Left lung (tissue), 4 donors: ENCODE measurements at regions not wholly inside any gene's neighbourhood (a gene's known extent, or its start where the extent isn't known, plus 50 kb on each side); places are given as distances from the start of the nearest gene placed in this dataset.
"Not testable (repeated sequence)": the region's sequence is repeated elsewhere in the genome, so short reads cannot be mapped to it uniquely, and the experiment has no call there.

ENCODE experiments used
- ATAC-seq: fragments of 200-7000 bp; cut with Tn5 transposase; one replicate; pipeline ENCODE4 v1.9.1; 2020; ENCODE audit warnings: moderate library complexity
- DNase-seq, 4 donors: peaks; one replicate each; pipeline ENCODE4 v3.0.0-alpha.2; 2013 to 2020
- H3K27ac ChIP-seq, 2 donors: fragments of 200-600 bp; sonication (generic) in 1 of 2; one replicate each; pipeline versions ENCODE4 v1.5.0 to v1.8.0; 2020 to 2021
- H3K27me3 ChIP-seq, 2 donors: fragments of 200-600 bp; sonication (generic) in 1 of 2; one replicate each; pipeline versions ENCODE4 v1.5.0 to v1.8.0; 2020 to 2021
- H3K36me3 ChIP-seq, 2 donors: fragments of 200-600 bp; sonication (generic) in 1 of 2; one replicate each; pipeline versions ENCODE4 v1.5.0 to v1.8.0; 2020 to 2021
- H3K4me1 ChIP-seq, 2 donors: fragments of 200-600 bp; one replicate each; pipeline ENCODE4 v1.8.0; 2021
- H3K4me3 ChIP-seq, 2 donors: fragments of 200-600 bp; sonication (generic) in 1 of 2; one replicate each; pipeline versions ENCODE4 v1.5.0 to v1.8.0; 2020 to 2021; ENCODE audit warnings: mild to moderate bottlenecking in 1 of 2
- H3K9me3 ChIP-seq, 2 donors: fragments of 200-600 bp; sonication (generic) in 1 of 2; one replicate each; pipeline versions ENCODE4 v1.5.0 to v1.8.0; 2020 to 2021
- intact Hi-C, 2 donors: fragments of 100-400 bp; cut with DNase I; formaldehyde crosslinking; loops; one replicate each; pipeline versions ENCODE4 v1.11.2 to v1.14.2; 2022
- TF ChIP-seq, protein P1 (sequence below), 2 donors: fragments of 200-600 bp; sonication (generic) in 1 of 2; IDR thresholded peaks; one replicate each; pipeline versions ENCODE4 v1.5.0 to v1.8.0; 2021; ENCODE audit warnings: antibody characterized with exemption in 2 of 2
- donor health status: DM: no; HTN: yes; CAD: no.
- donor health status: DM: no; HTN: no; CAD: no.

DNA sequence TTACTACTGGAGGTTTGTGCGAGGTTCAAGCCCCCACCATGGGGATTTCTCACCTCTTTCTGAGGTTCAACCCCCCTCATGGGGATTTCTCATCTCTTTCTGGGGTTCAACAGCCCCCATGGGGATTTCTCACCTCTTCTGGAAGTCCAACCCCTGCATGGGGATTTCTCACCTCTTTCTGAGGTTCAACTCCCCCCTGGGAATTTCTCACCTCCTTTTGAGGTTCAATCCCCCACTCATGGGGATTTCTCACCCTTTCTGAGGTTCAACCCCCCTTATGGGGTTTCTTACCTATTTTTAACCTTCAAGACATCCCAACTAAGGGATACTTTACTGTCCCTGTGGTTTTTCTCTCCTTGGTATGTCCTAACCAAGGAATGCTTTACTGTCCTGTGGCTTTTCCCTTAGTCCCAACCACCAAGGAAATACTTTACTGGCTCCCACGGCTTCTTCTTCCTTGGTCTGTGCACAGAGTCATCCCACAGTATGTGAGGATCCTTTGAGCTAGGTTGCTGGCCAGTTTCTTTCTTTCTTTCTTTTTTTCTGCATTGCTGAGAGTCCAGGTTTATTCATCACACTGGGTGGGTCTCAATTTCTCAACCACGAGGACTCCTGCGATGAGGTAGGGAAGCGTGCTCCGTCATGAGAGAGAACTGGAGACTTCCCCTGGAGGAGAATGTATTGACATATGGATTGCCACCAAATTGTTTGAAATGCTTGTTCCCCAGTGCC is 2140.2 kb downstream of the TP53TG3F start:
- no peaks in the 10 kb centered on the region for H3K27me3 ChIP-seq
- TF ChIP-seq, protein P1, sequence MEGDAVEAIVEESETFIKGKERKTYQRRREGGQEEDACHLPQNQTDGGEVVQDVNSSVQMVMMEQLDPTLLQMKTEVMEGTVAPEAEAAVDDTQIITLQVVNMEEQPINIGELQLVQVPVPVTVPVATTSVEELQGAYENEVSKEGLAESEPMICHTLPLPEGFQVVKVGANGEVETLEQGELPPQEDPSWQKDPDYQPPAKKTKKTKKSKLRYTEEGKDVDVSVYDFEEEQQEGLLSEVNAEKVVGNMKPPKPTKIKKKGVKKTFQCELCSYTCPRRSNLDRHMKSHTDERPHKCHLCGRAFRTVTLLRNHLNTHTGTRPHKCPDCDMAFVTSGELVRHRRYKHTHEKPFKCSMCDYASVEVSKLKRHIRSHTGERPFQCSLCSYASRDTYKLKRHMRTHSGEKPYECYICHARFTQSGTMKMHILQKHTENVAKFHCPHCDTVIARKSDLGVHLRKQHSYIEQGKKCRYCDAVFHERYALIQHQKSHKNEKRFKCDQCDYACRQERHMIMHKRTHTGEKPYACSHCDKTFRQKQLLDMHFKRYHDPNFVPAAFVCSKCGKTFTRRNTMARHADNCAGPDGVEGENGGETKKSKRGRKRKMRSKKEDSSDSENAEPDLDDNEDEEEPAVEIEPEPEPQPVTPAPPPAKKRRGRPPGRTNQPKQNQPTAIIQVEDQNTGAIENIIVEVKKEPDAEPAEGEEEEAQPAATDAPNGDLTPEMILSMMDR (IDR thresholded peaks at IDR 0.05): no peak

DNA sequence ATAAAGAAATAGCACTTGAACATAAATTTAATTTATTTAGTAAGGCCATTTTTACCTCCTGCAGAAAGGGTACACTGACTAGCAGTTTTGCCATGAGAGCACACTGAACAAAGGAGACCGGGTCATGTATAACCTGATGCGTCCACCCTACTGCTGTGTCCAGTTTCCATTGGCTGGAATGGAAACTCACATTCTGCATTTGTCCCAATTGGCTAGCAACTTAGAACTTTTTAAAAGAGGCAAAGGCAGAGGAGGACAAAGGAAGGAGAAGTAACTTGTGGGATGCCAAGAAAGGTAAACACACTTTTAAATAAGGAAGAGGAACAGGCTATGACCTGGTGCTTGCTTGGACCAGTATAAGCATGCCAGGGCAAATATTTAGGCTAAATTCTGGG is 2140.7 kb downstream of the TP53TG3F start:
- H3K27me3 ChIP-seq, H3K4me3 ChIP-seq, DNase-seq, H3K4me1 ChIP-seq, intact Hi-C loops, H3K36me3 ChIP-seq, ATAC-seq, H3K27ac ChIP-seq: not testable (repeated sequence)
- H3K9me3 ChIP-seq: peaks cover 0 to 18% of the 10 kb centered on the region in 2 donors

More for the DNA sequence above, 2140.2 kb downstream of the TP53TG3F start:
- H3K9me3 ChIP-seq: peaks cover 0 to 18% of the 10 kb centered on the region in 2 donors
- no peak overlapping the region for H3K4me3 ChIP-seq
- DNase-seq: no peak
- intact Hi-C loops: no loop called here
- no peak overlapping the region for H3K27ac ChIP-seq
- H3K4me1 ChIP-seq: no peaks in the 10 kb centered on the region
- ATAC-seq: no peak
- no peaks in the 10 kb centered on the region for H3K36me3 ChIP-seq

DNA sequence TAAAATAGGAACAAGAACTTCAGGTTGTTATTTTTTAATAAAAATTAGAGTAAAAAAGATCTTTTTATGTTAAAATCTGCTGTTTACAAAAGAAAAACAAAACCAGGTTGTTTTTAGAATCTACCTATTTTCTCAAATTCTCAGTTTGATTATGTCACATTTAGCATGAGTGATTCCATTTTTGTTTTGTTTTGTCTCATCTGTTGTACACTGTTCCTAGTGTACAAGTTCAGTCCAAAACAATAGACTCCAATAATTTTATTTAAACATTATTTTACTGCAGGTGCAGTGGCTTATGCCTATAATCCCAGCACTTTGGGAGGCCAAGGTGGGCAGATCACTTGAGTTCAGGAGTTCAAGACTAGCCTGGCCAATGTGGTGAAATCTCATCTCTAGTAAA is 2142.7 kb downstream of the TP53TG3F start:
- TF ChIP-seq, protein P1 (IDR thresholded peaks at IDR 0.05): no peak
- H3K27me3 ChIP-seq: no peaks in the 10 kb centered on the region
- ATAC-seq (no peak), DNase-seq (no peak)
- no peaks in the 10 kb centered on the region for H3K4me1 ChIP-seq
- no peak overlapping the region for H3K4me3 ChIP-seq
- intact Hi-C loops: no loop called here
- H3K9me3 ChIP-seq: peaks cover 0 to 18% of the 10 kb centered on the region in 2 donors
- no peak overlapping the region for H3K27ac ChIP-seq
- H3K36me3 ChIP-seq: no peaks in the 10 kb centered on the region

DNA sequence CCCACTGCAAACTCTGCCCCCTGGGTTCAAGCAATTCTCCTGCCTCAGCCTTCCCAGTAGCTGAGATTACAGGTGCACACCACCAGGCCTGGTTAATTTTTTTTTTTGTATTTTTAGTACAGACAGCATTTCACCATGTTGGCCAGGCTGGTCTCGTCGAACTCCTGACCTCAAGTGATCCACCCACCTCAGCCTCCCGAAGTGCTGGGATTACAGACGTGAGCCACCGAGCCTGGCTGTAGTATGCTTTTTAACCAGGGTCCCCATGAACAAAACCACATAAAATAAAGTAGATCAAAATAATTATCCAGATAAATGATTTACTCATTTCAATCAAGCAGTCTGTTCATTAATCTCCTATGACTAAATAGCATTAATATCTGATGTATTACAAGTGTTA is 2144.0 kb downstream of the TP53TG3F start:
- H3K36me3 ChIP-seq, H3K27me3 ChIP-seq, intact Hi-C loops, ATAC-seq, H3K4me1 ChIP-seq, H3K4me3 ChIP-seq, DNase-seq, H3K27ac ChIP-seq: not testable (repeated sequence)
- H3K9me3 ChIP-seq: peaks cover 0 to 18% of the 10 kb centered on the region in 2 donors

DNA sequence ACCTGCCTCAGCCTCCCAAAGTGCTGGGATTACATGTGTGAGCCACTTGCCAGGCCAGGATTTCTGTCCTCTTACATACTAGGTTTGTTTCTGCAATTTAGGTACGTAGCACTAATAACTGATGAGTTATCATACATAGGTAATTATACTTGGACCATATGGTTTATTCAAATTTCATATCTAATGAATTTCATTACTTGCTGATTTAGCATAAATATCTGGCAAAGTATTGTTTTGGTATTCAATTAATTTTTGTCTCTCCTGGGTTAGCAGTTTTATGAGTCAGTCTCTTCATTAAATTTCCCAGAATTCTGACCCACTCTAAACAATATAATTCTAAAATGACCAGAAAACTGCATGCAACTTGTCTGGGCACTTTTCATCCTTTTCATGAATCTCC is 2146.5 kb downstream of the TP53TG3F start:
- DNase-seq (no peak), ATAC-seq (no peak)
- Histone ChIP-seq H3K4me1 (no peaks in the 10 kb centered on the region), H3K27me3 (no peaks in the 10 kb centered on the region), H3K4me3 (no peak overlapping the region), H3K36me3 (no peaks in the 10 kb centered on the region), H3K27ac (no peak overlapping the region), H3K9me3 (peaks cover 0 to 3% of the 10 kb centered on the region in 2 donors)
- intact Hi-C loops: no loop called here
- TF ChIP-seq, protein P1 (IDR thresholded peaks at IDR 0.05): no peak

DNA sequence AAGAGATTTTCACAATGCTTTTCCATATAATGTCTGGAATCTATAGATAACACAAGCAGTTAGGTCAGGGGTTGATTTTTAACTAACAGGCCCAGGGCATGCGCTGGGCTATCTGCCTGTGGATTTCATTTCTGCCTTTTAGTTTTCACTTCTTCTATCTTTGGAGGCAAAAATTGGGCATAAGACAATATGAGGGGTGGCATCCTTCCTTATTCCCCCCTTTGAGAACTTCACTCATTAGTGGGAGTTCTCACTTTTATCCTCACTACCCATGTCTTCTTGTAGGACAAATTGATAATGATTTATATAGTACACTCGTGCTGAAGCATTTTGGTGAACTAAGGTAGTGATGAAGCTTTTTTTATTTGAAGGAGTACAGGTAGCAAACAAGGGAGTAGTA is 2155.5 kb downstream of the TP53TG3F start:
- H3K36me3 ChIP-seq, H3K4me1 ChIP-seq, H3K4me3 ChIP-seq, ATAC-seq, intact Hi-C loops, DNase-seq, H3K27me3 ChIP-seq, H3K27ac ChIP-seq: not testable (repeated sequence)
- H3K9me3 ChIP-seq: peaks cover 0 to 53% of the 10 kb centered on the region in 2 donors

DNA sequence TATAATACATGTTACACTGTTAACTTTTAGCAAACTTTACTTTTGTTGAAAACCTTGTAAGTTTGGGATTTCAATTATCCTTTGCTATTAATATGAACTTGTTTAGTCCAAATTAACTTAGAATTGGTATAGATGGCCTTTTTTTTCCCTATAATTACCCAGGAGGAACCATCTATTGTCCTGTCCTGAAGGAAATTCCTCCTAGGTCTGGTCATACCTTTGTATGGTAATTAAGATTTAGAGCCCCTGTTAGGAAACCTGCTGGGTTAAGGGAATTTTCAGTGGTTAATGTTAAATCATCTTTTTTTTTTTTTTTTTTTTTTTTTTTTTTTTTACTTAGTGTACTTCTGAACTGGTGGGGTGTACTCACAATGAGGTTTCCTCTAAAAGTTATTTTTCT is 2159.8 kb downstream of the TP53TG3F start:
- not testable (repeated sequence) for H3K4me1 ChIP-seq

More for the DNA sequence above, 2159.8 kb downstream of the TP53TG3F start:
- ATAC-seq, intact Hi-C loops, H3K27me3 ChIP-seq, H3K27ac ChIP-seq, DNase-seq, H3K4me3 ChIP-seq, H3K36me3 ChIP-seq: not testable (repeated sequence)
- H3K9me3 ChIP-seq: peaks cover 0 to 82% of the 10 kb centered on the region in 2 donors
